ENCODE measurements at regions not wholly inside any gene's neighbourhood (a gene's known extent, or its start where the extent isn't known, plus 50 kb on each side); places are given as distances from the start of the nearest gene placed in this dataset.

GRCh38 chr1:110788673-110789072, 84.3 kb upstream of the CD53 start:
- DNase-seq: no peak
- TF ChIP-seq CTCF (IDR thresholded peaks at IDR 0.05): no peak
- 83 to 86% methylated on average over 2 of the region's 2 CpGs for WGBS, 2 donors

GRCh38 chr1:110787328-110788071, 85.4 kb upstream of the CD53 start:
- Histone ChIP-seq H3K9me3 (peaks cover 0 to 18% (median 10%) of the 10 kb centered on the region in 11 donors), H3K4me3 (no peak overlapping the region), H3K36me3 (no peaks in the 10 kb centered on the region), H3K27me3 (peaks cover 0 to 46% (median 11%) of the 10 kb centered on the region in 7 donors), H3K4me1 (peaks cover 0 to 4% (median 0%) of the 10 kb centered on the region in 9 donors), H3K27ac (peak overlapping the region in 1 of 10 donors; percentile 66)
- DNase-seq (no peak), ATAC-seq (peak in 1 of 8 donors; percentile 29)
- no peak for TF ChIP-seq CTCF (IDR thresholded peaks at IDR 0.05)
- 36 to 54% methylated on average over 3 of the region's 3 CpGs for whole genome bisulfite sequencing, 2 donors
- intact Hi-C loops (cut with DNase I): loop anchor here in 5 of 10 donors (10.0 kb wide), 2 partner anchors 233 to 263 kb away; no protein-coding TSS in a partner anchor

More at GRCh38 chr1:110788673-110789072, 84.3 kb upstream of the CD53 start:
- Histone ChIP-seq H3K27me3 (peaks cover 0 to 43% (median 11%) of the 10 kb centered on the region in 7 donors), H3K36me3 (no peaks in the 10 kb centered on the region), H3K27ac (peak overlapping the region in 1 of 10 donors; percentile 66), H3K4me3 (no peak overlapping the region), H3K4me1 (peaks cover 0 to 4% (median 0%) of the 10 kb centered on the region in 9 donors), H3K9me3 (peaks cover 0 to 24% (median 10%) of the 10 kb centered on the region in 11 donors)
- no peak for ATAC-seq
- intact Hi-C loops (cut with DNase I): loop anchor here in 5 of 10 donors (10.0 kb wide), 2 partner anchors 234 to 264 kb away; no protein-coding TSS in a partner anchor

GRCh38 chr1:110786802-110787327, 86.1 kb upstream of the CD53 start:
- H3K27me3 ChIP-seq: peaks cover 0 to 46% (median 11%) of the 10 kb centered on the region in 7 donors
- intact Hi-C loops (cut with DNase I): loop anchor here in 5 of 10 donors (10.0 kb wide), 2 partner anchors 232 to 262 kb away; no protein-coding TSS in a partner anchor
- H3K9me3 ChIP-seq: peaks cover 0 to 18% (median 10%) of the 10 kb centered on the region in 11 donors
- DNase-seq (no peak), ATAC-seq (no peak)
- WGBS, 2 donors: 56 to 59% methylated on average over 3 of the region's 3 CpGs
- H3K27ac ChIP-seq: peak overlapping the region in 1 of 10 donors; percentile 65
- H3K36me3 ChIP-seq: no peaks in the 10 kb centered on the region
- TF ChIP-seq CTCF (IDR thresholded peaks at IDR 0.05): no peak
- peaks cover 0 to 4% (median 0%) of the 10 kb centered on the region in 9 donors for H3K4me1 ChIP-seq
- peak overlapping the region in 1 of 10 donors; percentile 8 for H3K4me3 ChIP-seq

- 62 to 63% methylated on average over 2 of the region's 2 CpGs for whole genome bisulfite sequencing, 2 donors
- no peak overlapping the region for H3K4me3 ChIP-seq
- peaks cover 0 to 46% (median 15%) of the 10 kb centered on the region in 7 donors for H3K27me3 ChIP-seq
- peaks cover 0 to 5% (median 2%) of the 10 kb centered on the region in 9 donors for H3K4me1 ChIP-seq
- intact Hi-C loops (cut with DNase I): loop anchor here in 5 of 10 donors (10.0 kb wide), 2 partner anchors 231 to 261 kb away; no protein-coding TSS in a partner anchor
- no peak for DNase-seq
- no peak for TF ChIP-seq CTCF (IDR thresholded peaks at IDR 0.05)
- no peaks in the 10 kb centered on the region for H3K36me3 ChIP-seq
- H3K27ac ChIP-seq: peak overlapping the region in 1 of 10 donors; percentile 65
- peaks cover 0 to 18% (median 10%) of the 10 kb centered on the region in 11 donors for H3K9me3 ChIP-seq
- no peak for ATAC-seq
These were observed 87.3 kb upstream of the CD53 start for GRCh38 chr1:110785612-110786011.
